ENCODE measurements at regions not wholly inside any gene's neighbourhood (a gene's known extent, or its start where the extent isn't known, plus 50 kb on each side); places are given as distances from the start of the nearest gene placed in this dataset.

DNA sequence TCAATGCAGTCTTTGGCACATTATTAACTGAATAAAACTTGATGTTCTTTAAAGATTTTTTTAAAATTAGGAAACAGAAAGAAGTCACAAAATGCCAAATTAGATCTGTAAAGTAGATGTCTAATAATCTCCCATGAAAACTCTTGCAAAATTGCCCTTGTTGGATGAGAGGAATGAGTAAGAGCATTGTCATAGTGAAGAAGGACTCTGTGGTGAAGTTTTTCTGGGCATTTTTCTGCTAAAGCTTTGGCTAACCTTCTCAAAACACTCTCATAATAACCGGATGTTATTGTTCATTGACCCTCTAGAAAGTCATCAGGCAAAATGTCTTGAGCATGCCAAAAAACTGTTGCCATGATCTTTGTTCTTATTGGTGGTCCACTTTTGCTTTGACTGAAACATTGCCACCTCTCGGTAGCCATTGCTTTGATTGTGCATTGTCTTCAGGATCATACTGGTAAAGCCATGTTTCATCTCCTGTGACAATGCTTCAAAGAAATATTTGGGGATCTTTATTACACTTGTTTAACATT is 549.3 kb downstream of the LIG4 start:
- TF ChIP-seq, protein P1, sequence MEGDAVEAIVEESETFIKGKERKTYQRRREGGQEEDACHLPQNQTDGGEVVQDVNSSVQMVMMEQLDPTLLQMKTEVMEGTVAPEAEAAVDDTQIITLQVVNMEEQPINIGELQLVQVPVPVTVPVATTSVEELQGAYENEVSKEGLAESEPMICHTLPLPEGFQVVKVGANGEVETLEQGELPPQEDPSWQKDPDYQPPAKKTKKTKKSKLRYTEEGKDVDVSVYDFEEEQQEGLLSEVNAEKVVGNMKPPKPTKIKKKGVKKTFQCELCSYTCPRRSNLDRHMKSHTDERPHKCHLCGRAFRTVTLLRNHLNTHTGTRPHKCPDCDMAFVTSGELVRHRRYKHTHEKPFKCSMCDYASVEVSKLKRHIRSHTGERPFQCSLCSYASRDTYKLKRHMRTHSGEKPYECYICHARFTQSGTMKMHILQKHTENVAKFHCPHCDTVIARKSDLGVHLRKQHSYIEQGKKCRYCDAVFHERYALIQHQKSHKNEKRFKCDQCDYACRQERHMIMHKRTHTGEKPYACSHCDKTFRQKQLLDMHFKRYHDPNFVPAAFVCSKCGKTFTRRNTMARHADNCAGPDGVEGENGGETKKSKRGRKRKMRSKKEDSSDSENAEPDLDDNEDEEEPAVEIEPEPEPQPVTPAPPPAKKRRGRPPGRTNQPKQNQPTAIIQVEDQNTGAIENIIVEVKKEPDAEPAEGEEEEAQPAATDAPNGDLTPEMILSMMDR (IDR thresholded peaks at IDR 0.05), result no peak
- TF ChIP-seq POLR2A (IDR thresholded peaks at IDR 0.05) (no peak), EP300 (IDR thresholded peaks at IDR 0.05) (no peak), POLR2AphosphoS5 (IDR thresholded peaks at IDR 0.05) (no peak)
